ENCODE measurements at regions not wholly inside any gene's neighbourhood (a gene's known extent, or its start where the extent isn't known, plus 50 kb on each side); places are given as distances from the start of the nearest gene placed in this dataset.

DNA sequence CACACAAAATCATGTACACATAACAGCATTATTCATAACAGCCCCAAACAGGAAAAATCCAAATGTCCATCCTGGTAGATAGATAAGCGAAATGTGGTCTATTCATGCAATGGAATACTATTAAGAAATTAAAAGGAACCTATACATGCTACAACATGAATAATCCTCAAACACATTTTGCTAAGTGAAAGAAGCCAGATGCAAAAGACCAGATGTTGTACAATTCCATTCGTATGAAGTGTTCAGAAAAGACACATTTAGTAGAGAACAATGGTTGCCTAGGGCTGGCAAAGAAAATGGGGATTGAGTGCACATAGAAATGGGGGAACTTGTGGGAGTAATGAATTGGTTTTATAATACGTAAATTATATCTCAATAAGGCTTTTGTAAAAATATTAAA, 182.3 kb downstream of the EBLN2 start:
- no peaks in the 10 kb centered on the region for H3K36me3 Mint-ChIP-seq
- no peak overlapping the region for H3K27ac ChIP-seq
- H3K4me3 Mint-ChIP-seq, result no peak overlapping the region
- H3F3A ChIP-seq (ENCODE audit: low read depth), result no peaks in the 10 kb centered on the region
- no peak overlapping the region for H3K27ac Mint-ChIP-seq
- no peaks in the 10 kb centered on the region for H3K79me2 ChIP-seq (ENCODE audit: low read depth)
- H3K9me3 ChIP-seq (ENCODE audit: low read depth), result no peaks in the 10 kb centered on the region
- no peak for DNase-seq (ENCODE audit: low spot score)
- TF ChIP-seq EZH2phosphoT487 (IDR thresholded peaks at IDR 0.05) (no peak), EZH2 (IDR thresholded peaks at IDR 0.05) (no peak)
- TF ChIP-seq, protein P1, sequence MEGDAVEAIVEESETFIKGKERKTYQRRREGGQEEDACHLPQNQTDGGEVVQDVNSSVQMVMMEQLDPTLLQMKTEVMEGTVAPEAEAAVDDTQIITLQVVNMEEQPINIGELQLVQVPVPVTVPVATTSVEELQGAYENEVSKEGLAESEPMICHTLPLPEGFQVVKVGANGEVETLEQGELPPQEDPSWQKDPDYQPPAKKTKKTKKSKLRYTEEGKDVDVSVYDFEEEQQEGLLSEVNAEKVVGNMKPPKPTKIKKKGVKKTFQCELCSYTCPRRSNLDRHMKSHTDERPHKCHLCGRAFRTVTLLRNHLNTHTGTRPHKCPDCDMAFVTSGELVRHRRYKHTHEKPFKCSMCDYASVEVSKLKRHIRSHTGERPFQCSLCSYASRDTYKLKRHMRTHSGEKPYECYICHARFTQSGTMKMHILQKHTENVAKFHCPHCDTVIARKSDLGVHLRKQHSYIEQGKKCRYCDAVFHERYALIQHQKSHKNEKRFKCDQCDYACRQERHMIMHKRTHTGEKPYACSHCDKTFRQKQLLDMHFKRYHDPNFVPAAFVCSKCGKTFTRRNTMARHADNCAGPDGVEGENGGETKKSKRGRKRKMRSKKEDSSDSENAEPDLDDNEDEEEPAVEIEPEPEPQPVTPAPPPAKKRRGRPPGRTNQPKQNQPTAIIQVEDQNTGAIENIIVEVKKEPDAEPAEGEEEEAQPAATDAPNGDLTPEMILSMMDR (IDR thresholded peaks at IDR 0.05), result no peak
- H2AFZ ChIP-seq (replicated peaks), result no peak overlapping the region
- H4K20me1 ChIP-seq (ENCODE audit: low read depth), result no peaks in the 10 kb centered on the region
- no peaks in the 10 kb centered on the region for H3K9me3 Mint-ChIP-seq
- H3K4me1 ChIP-seq, result no peaks in the 10 kb centered on the region
- H3K36me3 ChIP-seq, result no peaks in the 10 kb centered on the region
- no peaks in the 10 kb centered on the region for H3K4me1 Mint-ChIP-seq
- H3K27me3 ChIP-seq, result no peaks in the 10 kb centered on the region
- H3K4me3 ChIP-seq, result no peak overlapping the region
- no peak overlapping the region for H3K9ac ChIP-seq
- no peak overlapping the region for H3K4me2 ChIP-seq
- no peaks in the 10 kb centered on the region for H3K27me3 Mint-ChIP-seq (ENCODE audit: insufficient read depth, low read depth)

DNA sequence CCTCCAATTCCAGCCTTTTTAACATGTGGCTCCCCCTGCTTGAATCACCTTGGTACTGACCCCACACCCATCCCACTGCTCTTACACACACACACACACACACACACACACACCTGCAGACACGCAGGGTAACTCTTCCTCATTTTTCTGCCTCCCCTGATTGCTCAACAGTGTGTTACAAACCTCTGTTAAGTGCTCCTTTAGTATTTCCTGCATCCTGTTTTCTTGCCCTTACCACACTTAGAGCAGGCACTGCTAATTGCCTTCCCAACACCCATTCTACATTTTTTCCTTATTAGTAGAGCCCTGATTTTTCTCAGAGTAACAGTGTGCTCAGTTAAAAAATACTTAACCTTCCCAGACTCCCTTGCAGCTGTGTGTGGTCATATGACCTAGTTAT, 184.0 kb downstream of the EBLN2 start:
- H3K4me1 ChIP-seq, result no peaks in the 10 kb centered on the region
- DNase-seq (ENCODE audit: low spot score), result no peak
- TF ChIP-seq, protein P1 (IDR thresholded peaks at IDR 0.05), result no peak
- TF ChIP-seq EZH2phosphoT487 (IDR thresholded peaks at IDR 0.05) (no peak), EZH2 (IDR thresholded peaks at IDR 0.05) (no peak)

GRCh38 chr3:73249047-73249446, 187.6 kb downstream of the EBLN2 start:
- Histone ChIP-seq H2AFZ (replicated peaks) (no peak overlapping the region), H3K4me3 (no peak overlapping the region), H4K20me1 (ENCODE audit: low read depth) (no peaks in the 10 kb centered on the region), H3K9ac (no peak overlapping the region), H3K36me3 (no peaks in the 10 kb centered on the region), H3K4me1 (no peaks in the 10 kb centered on the region), H3K79me2 (ENCODE audit: low read depth) (no peaks in the 10 kb centered on the region), H3K27ac (no peak overlapping the region), H3K4me2 (no peak overlapping the region), H3K9me3 (ENCODE audit: low read depth) (no peaks in the 10 kb centered on the region), H3F3A (ENCODE audit: low read depth) (no peaks in the 10 kb centered on the region), H3K27me3 (no peaks in the 10 kb centered on the region)
- DNase-seq (ENCODE audit: low spot score), result no peak
- H3K4me1 Mint-ChIP-seq, result no peaks in the 10 kb centered on the region
- TF ChIP-seq EZH2 (IDR thresholded peaks at IDR 0.05), result no peak
- TF ChIP-seq, protein P1 (IDR thresholded peaks at IDR 0.05), result no peak
- no peak for TF ChIP-seq EZH2phosphoT487 (IDR thresholded peaks at IDR 0.05)
- H3K36me3 Mint-ChIP-seq, result no peaks in the 10 kb centered on the region
- H3K27ac Mint-ChIP-seq, result no peak overlapping the region
- H3K9me3 Mint-ChIP-seq, result no peaks in the 10 kb centered on the region
- no peaks in the 10 kb centered on the region for H3K27me3 Mint-ChIP-seq (ENCODE audit: insufficient read depth, low read depth)
- no peak overlapping the region for H3K4me3 Mint-ChIP-seq

More for the DNA sequence above, 184.0 kb downstream of the EBLN2 start:
- Mint-ChIP-seq H3K36me3 (no peaks in the 10 kb centered on the region), H3K4me3 (no peak overlapping the region), H3K27me3 (ENCODE audit: insufficient read depth, low read depth) (no peaks in the 10 kb centered on the region), H3K27ac (no peak overlapping the region), H3K9me3 (no peaks in the 10 kb centered on the region), H3K4me1 (no peaks in the 10 kb centered on the region)
- Histone ChIP-seq H3K9ac (no peak overlapping the region), H3K4me3 (no peak overlapping the region), H3K79me2 (ENCODE audit: low read depth) (no peaks in the 10 kb centered on the region), H3F3A (ENCODE audit: low read depth) (no peaks in the 10 kb centered on the region), H4K20me1 (ENCODE audit: low read depth) (no peaks in the 10 kb centered on the region), H3K27ac (no peak overlapping the region), H3K27me3 (no peaks in the 10 kb centered on the region), H3K4me2 (no peak overlapping the region), H3K9me3 (ENCODE audit: low read depth) (no peaks in the 10 kb centered on the region), H2AFZ (replicated peaks) (no peak overlapping the region), H3K36me3 (no peaks in the 10 kb centered on the region)

Data from neural progenitor cell (in vitro differentiated cells).